GM19240 (cell line): ENCODE measurements at regions not wholly inside any gene's neighbourhood (a gene's known extent, or its start where the extent isn't known, plus 50 kb on each side); places are given as distances from the start of the nearest gene placed in this dataset.
"Not testable (repeated sequence)": the region's sequence is repeated elsewhere in the genome, so short reads cannot be mapped to it uniquely, and the experiment has no call there.

Experiments
- DNase-seq: peaks from one replicate; pipeline ENCODE4 v3.0.0; 2011; ENCODE audit warnings: low spot score; ENCODE audit not compliant: insufficient read length

GRCh38 chr11:35046681-35047080 lies 92.3 kb upstream of the CD44 start:
- DNase-seq: no peak

- no peak for DNase-seq
Measured at GRCh38 chr11:35047179-35047578, 91.8 kb upstream of the CD44 start.

- no peak for DNase-seq
Measured at GRCh38 chr11:35047769-35048168, 91.2 kb upstream of the CD44 start.

GRCh38 chr11:35048346-35048745 lies 90.6 kb upstream of the CD44 start:
- not testable (repeated sequence) for DNase-seq

GRCh38 chr11:35049859-35050531 lies 89.0 kb upstream of the CD44 start:
- DNase-seq: no peak

- no peak for DNase-seq
Measured at GRCh38 chr11:35050541-35050995, 88.4 kb upstream of the CD44 start.

GRCh38 chr11:35056391-35057093 lies 82.4 kb upstream of the CD44 start:
- no peak for DNase-seq

GRCh38 chr11:35057926-35058668 lies 80.9 kb upstream of the CD44 start:
- no peak for DNase-seq

- DNase-seq: no peak
Measured at GRCh38 chr11:35058669-35059434, 80.1 kb upstream of the CD44 start.

- no peak for DNase-seq
Measured at GRCh38 chr11:35061516-35062440, 77.2 kb upstream of the CD44 start.

GRCh38 chr11:35063488-35063931 lies 75.5 kb upstream of the CD44 start:
- DNase-seq: no peak

GRCh38 chr11:35064114-35064800 lies 74.7 kb upstream of the CD44 start:
- no peak for DNase-seq

- no peak for DNase-seq
Measured at GRCh38 chr11:35065566-35065965, 73.4 kb upstream of the CD44 start.

- DNase-seq: no peak
Measured at GRCh38 chr11:35066030-35066429, 72.9 kb upstream of the CD44 start.

GRCh38 chr11:35066783-35067423 lies 72.1 kb upstream of the CD44 start:
- no peak for DNase-seq

GRCh38 chr11:35071722-35072121 lies 67.2 kb upstream of the CD44 start:
- no peak for DNase-seq

- DNase-seq: no peak
Measured at GRCh38 chr11:35073691-35074419, 65.1 kb upstream of the CD44 start.

- DNase-seq: no peak
Measured at GRCh38 chr11:35076201-35077100, 62.5 kb upstream of the CD44 start.
